ENCODE measurements at regions not wholly inside any gene's neighbourhood (a gene's known extent, or its start where the extent isn't known, plus 50 kb on each side); places are given as distances from the start of the nearest gene placed in this dataset.

DNA sequence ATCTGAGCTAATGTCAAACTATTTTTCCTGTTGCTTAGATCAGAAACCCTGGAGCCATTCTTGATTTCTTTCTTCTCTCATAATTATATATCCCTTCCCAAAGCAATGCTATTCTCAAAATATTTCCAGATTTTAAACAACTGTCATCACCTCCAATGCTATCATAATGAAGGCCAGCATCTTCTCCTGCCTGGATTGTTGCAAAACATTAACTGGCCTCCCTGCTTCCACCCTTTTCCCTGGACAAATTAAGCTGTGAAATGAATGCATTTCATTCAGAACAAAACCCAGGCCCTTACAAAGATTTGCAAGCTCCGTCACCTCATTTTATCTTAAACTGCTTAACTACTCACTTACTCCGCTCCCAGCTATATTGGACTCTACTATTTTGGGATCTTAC is 535.3 kb upstream of the HS3ST5 start:
- TF ChIP-seq, protein P1, sequence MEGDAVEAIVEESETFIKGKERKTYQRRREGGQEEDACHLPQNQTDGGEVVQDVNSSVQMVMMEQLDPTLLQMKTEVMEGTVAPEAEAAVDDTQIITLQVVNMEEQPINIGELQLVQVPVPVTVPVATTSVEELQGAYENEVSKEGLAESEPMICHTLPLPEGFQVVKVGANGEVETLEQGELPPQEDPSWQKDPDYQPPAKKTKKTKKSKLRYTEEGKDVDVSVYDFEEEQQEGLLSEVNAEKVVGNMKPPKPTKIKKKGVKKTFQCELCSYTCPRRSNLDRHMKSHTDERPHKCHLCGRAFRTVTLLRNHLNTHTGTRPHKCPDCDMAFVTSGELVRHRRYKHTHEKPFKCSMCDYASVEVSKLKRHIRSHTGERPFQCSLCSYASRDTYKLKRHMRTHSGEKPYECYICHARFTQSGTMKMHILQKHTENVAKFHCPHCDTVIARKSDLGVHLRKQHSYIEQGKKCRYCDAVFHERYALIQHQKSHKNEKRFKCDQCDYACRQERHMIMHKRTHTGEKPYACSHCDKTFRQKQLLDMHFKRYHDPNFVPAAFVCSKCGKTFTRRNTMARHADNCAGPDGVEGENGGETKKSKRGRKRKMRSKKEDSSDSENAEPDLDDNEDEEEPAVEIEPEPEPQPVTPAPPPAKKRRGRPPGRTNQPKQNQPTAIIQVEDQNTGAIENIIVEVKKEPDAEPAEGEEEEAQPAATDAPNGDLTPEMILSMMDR (IDR thresholded peaks at IDR 0.05; ENCODE audit: low read length): no peak
- TF ChIP-seq EZH2 (IDR thresholded peaks at IDR 0.05; ENCODE audit: borderline replicate concordance, low read length): no peak

All from OCI-LY1 (cell line).